ENCODE measurements at regions not wholly inside any gene's neighbourhood (a gene's known extent, or its start where the extent isn't known, plus 50 kb on each side); places are given as distances from the start of the nearest gene placed in this dataset.
"Not testable (repeated sequence)": the region's sequence is repeated elsewhere in the genome, so short reads cannot be mapped to it uniquely, and the experiment has no call there.

DNA sequence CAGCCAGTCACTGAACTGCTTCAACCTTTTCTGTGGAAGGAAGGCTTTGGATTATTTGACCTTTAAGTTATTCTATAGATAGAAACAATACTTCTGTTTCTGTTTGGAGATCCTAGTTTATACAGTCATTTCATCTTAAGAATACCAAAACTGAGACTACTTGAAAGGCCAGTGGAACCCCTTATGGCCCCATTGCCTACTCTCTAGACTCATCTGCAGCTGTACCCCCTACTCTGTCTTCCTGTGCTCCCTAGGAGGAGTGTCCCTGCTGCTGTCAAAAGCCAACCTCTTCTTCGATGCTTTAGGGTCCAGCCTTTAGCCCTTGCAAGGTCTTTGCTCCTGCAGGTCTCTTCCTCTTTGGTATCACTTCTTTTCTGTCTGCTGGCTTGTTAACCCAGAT lies 169.6 kb downstream of the EDEM1 start:
- no peak for DNase-seq (ENCODE audit: low spot score)

DNA sequence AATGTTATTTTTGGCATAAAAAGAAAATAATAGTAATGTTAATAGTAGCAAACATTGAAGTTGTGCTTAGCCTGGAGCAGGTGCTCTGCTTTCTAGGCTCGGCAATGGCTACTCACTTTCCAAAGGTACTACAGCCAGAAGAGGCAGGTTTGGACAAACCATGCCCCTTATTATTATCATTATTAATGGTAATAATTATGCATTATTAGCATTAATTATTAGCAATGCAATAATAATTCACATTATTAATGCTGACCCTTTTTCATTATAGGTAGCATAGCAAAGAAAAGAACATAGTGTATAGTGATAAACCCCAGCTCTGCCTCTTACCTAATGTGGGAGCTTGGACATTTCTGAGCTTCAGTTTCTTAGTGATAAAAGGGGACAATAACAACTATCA lies 171.4 kb downstream of the EDEM1 start:
- no peak for DNase-seq (ENCODE audit: low spot score)

DNA sequence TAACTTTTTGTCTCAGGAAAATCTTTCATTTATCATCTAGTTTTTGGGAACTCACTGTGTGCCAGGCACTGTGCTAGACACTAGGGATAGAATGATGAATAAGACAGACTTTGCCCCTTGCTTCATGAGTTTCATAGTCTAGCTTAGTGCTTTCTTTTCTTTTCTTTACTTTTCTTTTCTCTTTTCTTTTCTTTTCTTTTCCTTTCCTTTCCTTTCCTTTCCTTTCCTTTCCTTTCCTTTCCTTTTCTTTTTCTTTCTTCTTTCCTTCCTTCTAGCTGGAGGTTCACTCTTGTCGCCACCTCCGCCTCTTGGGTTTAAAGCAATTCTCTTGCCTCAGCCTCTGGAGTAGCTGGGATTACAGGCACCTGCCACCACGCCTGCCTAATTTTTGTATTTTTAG lies 172.9 kb downstream of the EDEM1 start:
- no peak for DNase-seq (ENCODE audit: low spot score)

DNA sequence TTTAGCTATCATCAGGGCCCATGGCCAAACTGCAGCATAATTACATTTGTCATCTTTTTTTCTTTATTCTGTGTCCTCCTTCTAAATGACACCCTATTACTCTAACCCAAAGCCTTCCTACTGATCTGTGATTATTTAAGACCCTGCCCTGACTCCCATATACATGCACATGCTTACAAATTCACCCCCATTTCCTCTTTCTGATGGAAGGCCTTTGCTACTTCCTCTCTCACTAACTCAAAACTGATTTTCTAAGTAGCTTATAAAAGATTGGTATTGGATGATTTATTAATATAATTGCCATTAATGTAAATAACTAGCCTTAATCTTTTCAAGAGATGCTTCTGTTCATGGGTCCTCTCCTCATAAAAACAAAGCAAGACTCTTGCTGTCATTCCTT lies 179.2 kb downstream of the EDEM1 start:
- no peak for DNase-seq (ENCODE audit: low spot score)

DNA sequence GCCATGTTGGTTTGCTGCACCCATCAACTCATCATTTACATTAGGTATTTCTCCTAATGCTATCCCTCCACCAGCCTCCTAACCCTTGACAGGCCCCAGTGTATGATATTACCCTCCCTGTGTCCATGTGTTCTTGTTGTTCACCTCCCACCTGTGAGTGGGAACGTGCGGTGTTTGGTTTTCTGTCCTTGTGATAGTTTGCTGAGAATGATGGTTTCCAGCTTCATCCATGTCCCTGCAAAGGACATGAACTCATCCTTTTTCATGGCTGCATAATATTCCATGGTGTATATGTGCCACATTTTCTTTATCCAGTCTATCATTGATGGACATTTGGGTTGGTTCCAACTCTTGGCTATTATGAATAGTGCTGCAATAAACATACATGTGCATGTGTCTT lies 184.0 kb downstream of the EDEM1 start:
- not testable (repeated sequence) for DNase-seq (ENCODE audit: low spot score)

DNA sequence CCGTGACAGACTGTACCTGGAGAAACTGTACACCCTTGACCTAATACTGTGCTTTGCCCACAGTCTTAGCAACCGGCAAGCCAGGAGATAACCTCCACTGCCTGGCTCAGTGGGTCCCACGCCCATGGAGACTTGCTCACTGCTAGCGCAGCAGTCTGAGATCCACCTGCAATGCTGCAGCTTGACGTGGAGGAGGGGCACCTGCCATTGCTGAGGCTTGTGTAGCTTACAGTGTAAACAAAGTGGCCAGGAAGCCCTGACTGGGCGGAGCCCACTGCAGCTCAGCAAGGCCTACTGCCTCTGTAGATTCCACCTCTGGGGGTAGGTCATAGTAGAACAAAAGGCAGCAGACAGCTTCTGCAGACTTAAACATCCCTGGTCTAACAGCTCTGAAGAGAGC lies 189.3 kb downstream of the EDEM1 start:
- DNase-seq (ENCODE audit: low spot score) = no peak

DNA sequence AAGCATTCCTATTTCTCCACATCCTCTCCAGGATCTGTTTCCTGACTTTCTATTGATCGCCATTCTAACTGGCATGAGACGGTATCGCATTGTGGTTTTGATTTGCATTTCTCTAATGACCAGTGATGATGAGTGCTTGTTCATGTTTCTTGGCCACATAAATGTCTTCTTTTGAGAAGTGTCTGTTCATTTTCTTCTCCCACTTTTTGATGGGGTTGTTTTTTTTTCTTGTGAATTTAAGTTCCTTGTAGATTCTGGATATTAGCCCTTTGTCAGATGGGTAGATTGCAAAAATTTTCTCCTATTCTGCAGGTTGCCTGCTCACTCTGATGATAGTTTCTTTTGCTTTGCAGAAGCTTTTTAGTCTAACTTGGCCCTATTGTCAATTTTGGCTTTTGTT lies 191.8 kb downstream of the EDEM1 start:
- DNase-seq (ENCODE audit: low spot score) = not testable (repeated sequence)

DNA sequence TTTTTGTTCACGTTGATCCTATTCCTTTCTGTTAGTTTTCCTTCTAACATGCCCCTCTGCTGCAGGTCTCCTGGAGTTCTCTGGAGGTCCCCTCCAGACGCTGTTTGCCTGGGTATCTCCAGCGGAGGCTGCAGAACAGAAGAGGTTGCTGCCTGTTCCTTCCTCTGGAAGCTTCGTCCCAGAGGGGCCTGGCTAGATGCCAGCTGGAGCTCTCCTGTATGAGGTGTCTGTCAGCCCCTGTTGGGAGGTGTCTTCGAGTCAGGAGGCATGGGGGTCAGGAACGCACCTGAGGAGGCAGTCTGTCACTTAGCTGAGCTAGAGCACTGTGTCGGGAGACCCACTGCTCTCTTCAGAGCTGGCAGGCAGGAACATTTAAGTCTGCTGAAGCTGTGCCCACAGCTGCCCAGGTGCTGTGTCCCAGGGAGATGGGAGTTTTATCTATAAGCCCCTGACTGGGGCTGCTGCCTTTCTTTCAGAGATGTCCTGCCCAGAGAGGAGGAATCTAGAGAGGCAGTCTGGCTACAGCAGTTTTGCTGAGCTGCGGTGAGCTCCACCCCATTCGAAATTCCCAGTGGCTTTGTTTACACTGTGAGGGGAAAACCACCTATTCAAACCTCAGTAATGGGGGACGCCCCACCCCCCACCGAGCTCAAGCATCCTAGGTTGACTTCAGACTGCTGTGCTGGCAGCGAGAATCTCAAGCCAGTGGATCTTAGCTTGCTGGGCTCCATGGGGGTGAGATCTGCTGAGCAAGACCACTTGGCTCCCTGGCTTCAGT lies 196.2 kb downstream of the EDEM1 start:
- DNase-seq (ENCODE audit: low spot score) = not testable (repeated sequence)

DNA sequence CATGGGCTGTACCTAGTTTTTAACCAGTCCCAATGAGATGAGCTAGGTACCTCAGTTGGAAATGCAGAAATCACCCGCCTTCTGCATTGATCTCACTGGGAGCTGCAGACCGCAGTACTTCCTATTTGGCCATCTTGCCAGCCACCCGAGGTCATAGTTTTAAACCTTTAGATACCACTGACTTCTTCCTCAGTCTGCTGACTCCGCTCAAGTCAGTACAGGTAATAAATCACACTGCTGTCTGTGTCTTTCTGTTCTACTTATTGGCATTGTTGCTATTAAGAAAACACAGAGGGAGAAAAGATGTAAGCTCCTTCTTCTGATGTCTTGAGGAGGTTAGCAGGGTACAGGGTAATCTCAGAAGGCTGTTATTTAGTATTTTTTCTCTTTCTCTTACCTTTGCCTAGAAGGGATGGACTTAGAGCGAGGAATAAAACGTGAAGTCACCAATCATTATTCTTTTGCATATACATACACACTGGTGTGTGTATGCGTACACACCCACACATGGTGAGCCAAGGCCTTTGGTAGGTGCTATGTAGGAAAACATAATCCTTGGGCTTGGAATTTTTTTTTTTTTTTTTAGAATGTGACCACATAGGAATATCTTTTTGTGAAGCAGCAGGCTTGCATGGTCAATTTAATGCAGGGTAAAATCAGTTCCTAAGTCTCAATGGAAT lies 197.2 kb downstream of the EDEM1 start:
- DNase-seq (ENCODE audit: low spot score) = no peak

DNA sequence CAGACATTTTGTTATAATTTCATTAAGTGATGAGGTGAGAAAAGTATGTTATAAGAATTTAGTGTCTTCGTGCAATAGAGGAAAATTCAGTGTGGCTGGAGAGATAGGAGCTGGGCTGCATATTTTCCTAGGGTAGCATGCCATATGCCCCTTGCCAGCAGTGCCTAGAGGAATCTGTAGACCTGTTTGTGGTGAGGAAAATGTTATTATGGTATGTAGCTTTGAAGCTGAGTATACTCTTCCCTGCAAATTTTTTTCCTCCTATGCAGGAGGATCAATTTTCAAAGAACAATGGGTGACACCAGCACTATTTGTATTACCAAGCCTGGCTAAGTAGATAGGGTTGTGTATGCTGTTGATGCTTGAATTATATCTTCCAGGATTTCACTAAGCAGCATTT lies 200.6 kb downstream of the EDEM1 start:
- DNase-seq (ENCODE audit: low spot score) = no peak

DNA sequence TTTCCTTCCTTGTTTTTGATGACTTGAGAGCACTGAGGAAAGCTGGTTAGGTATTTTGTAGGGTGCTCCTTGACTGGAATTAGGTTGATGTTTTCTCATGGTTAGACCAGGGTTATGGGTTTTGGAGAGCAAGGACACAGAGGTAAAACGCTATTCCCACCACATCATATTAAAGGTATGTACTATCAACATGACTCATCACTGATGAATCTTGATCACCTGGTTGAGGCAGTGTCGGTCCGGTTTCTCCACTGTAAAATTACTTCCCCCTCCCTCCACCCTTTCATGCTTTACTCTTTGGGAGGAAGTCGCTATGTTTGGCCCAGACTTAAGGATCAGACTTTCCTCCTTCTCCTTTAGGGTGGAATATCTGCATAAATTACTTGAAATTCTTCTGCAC lies 201.6 kb downstream of the EDEM1 start:
- DNase-seq (ENCODE audit: low spot score) = no peak

DNA sequence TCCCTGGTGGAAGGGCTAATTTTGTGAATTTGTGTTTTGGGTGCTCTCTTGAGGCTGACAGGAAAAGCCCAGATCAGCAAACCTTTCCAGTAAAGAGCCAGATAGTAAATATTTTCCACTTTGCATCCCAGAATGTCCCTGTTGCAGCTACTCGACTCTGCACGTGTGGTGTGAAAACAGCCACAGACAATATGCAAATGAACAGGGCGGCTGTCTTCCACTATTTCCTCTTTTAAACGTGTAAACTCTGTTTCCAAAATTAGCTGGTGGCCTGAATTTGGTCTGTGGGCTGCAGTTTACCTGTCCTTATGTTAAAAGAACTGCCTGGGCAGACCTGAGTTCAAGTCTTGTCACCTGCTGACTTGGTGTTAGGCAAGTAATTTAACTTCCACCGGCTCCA lies 202.7 kb downstream of the EDEM1 start:
- DNase-seq (ENCODE audit: low spot score) = peak; percentile 34

DNA sequence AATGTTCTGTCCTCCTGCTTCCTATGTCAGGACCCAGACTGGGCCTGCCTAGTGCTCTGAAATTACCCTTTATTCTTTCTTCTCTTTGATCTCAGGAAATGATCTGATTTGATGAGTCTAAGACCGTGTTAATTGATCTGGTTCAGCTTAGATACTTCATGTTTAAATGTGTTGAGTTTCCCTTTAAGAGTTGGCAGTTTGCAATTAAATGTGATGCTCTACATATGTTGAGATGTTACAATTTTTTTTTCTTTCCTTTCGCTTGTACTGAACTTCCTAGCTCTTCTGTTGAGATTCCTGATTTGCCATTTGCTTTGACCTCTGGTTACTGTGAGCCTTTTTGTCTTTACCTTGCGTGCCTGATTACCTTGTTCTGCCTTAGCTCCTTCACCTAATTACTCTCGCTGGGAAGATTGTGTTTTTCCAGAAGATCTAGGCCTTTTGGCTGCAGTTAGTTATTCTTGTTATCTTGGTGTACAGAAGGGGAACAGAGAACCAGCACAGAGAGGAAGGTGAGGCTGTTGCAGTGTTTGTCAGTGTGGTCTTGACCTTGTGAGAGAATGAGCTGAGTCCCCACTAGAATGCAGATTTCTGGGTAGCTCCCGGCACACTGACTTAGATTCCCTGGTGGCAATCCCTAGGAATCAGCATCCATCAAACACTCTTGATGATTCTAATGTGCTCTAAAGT lies 203.6 kb downstream of the EDEM1 start:
- DNase-seq (ENCODE audit: low spot score) = no peak

DNA sequence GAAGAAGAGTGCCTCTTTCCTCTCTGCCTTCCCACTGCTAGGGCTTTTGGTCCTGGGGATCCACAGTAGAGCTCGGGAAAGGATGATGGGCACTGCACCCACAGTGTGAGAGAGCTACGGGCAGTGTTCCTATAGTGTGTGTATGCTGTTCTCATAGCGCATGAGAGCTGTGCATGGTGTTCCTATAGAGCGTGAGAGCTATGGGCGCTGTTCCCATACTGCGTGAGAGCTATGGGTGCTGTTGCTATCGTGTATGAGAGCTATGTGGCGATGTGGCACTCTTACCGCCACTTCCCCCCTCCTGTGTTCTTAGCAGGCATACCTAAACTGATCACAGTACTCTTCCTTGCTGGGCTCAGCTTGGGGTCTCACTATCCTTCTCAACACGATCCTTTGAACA lies 213.5 kb downstream of the EDEM1 start:
- DNase-seq (ENCODE audit: low spot score) = no peak

DNA sequence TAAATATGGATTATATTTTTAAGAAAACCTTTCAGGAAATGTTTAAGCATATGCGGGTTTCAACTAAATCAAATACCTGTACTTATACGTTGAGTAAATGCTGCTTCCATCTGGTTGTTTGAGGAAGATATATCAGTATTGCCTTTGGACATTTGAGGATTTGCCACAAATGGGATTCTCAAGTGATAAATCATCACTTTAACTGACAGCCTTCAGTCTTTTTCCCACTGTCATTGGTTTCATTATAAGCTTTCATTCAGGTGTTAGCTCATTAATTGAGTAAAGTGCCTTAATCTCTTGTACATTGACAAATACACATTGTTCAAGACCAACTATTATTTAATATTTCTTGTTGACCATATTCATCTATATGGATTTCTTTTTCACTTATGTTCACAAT lies 217.2 kb downstream of the EDEM1 start:
- DNase-seq (ENCODE audit: low spot score) = no peak

DNA sequence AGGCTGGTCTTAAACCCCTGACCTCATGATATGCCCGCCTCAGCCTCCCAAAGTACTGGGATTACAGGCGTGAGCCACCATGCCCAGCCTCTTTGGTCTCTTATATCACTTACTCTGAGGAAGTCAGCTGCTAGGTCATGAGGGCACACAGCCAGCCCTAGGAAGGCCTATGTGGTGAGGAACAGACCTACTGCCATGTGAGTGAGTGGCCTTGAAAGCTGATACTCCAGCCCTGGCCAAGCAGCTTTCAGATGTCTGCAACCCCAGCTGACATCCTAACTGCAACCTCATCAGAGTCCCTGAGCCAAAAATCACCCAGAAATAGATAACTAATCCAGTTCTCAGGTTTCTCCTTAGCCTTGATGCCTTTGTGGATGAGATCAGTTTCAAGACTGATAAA lies 224.3 kb downstream of the EDEM1 start:
- no peak for DNase-seq (ENCODE audit: low spot score)

DNA sequence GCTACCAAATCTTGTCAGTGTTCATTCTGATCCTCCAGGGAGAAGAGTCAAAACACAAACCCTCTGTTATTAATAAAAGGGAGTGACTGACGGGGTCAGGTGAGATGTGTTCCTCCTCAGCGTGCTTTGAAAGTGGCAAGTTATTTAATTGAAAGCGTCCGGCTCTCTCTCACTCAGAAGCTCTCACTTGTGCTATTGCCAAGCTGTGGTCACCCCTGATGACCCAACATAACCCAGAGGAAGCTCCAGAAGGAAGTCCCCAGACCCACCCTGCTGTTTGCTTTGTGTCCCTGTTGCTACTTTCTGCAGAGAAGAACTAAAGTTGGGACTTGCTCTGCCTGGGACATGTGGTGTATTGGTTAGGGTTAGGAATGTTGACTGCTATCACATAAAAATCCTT lies 235.6 kb downstream of the EDEM1 start:
- DNase-seq (ENCODE audit: low spot score) = no peak

DNA sequence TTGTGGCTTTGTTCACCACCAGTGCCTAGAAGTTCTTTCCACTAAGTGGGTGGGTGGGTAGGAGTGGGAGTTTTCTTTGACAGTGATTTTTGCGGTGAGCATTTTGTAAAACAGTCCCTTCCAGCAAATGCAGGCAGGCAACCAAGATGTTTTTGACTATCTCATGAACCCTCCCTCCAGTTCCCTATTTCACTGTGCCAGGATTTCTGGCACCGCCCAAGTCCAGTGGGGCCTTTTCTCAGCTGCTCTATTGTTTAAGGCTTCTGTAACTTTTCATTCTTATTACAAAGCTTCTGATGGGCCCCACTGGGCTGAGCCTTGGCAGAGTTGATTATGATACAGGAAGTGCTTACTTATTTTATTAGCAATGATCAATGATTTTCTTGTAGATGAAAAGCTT lies 236.0 kb downstream of the EDEM1 start:
- DNase-seq (ENCODE audit: low spot score) = no peak

DNA sequence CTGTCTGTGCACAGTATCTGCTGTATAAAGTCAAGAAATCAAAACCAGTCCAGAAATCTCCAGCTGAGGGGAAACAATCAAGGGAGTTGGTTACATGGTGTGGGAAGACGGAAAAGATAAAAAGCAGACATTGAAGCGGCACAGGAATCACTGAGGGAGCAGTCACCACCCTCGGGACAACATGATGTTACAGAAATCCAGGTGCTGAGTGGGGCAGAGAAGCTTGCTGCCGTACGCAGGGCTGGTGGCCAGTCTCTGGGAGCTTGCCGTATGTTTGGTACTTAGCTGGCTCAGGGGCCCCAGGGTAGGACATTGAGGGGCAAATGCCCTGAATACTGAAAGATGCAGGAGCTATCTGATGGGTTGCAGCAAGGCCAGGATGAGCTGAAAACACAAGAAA lies 237.9 kb downstream of the EDEM1 start:
- no peak for DNase-seq (ENCODE audit: low spot score)

DNA sequence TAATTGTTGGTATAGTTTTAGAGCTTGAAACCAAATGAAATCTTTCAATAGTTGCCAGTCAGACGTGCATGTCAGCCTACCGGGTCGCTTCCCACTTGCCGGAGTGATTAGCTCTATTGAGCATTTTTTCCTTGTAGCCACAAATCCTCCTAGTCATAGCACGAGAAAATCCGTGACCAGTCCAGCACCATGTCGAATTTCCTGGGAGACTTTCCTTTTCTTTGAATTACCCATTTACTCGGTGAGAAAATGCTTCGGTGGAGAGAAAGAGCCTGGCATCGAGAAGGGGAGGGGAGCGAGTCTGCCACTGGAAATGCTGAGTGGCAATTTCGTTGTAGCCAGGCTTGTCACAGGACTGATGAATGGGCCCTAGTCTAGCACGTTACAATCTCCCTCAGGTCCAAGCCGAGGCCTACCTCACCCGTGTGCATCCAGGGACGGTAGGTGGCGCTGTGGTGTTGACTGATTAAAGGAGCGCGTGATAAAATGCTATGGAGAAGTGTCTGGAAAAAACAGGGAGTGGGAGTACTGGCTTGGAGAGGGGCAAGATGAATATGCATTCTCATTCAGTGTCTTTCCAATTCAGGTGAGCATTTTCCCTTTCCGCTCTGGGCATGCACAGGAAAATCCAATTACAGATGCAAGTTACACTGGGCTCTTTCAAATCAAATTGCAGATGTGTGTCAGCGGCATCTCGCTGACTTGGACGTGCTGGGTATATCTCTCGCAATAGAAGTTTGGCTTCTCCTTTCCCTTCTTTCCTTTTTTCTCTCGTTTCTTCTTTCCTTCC lies 238.8 kb downstream of the EDEM1 start:
- DNase-seq (ENCODE audit: low spot score) = peak; percentile 57

DNA sequence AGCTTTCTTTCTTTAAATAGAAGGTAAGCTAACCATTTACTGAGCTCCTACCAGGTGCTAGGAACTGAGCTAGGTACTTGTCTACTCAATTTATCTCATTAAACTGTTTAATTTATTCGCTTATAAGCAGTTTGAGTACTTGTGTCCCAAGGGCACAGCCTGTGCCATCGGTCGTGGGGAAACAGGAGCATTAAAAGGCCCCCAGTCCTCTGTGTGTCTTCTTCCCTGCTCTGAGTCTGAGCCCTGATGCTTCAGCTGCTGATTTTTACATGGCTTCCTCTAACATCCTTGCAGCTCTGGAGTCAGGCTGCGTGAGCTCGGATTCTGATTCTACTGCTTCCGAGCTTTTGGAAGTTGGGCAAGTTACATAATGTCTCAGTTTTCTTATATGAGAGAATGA lies 239.5 kb downstream of the EDEM1 start:
- DNase-seq (ENCODE audit: low spot score) = no peak

DNA sequence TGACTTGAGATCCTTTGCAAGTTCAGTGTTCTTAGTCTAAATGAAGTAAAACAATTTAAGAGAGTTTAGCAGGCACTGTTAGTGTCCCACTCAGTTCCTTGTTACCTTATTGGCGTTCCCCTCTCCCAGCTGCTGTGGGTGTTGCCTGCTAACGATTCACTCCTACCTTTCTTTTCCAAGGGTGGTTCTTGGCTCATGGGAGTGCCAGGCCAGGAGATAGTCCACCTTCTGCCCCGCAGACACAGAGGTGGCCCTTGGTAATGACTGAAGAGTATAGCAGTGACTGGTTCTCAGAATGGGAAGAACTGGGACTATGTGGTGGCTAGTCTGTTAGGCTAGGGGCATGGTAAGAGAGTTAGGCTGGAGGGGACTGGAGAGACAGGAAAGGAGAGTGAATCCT lies 240.4 kb downstream of the EDEM1 start:
- no peak for DNase-seq (ENCODE audit: low spot score)

All from germinal center (tissue), 1 donor.